Prostate gland (tissue), 2 donors: ENCODE measurements at regions not wholly inside any gene's neighbourhood (a gene's known extent, or its start where the extent isn't known, plus 50 kb on each side); places are given as distances from the start of the nearest gene placed in this dataset.

Source experiments
- DNase-seq: peaks from one replicate; pipeline ENCODE4 v3.0.0-alpha.2; 2019; ENCODE audit warnings: low spot score
- H3K27ac ChIP-seq, 2 donors: fragments of 200-600 bp; sonication (generic); 2 replicates each; pipeline ENCODE4 v1.5.1; 2017 to 2019
- H3K27me3 ChIP-seq: fragments of 200-600 bp; sonication (generic); replicated peaks from 2 replicates; pipeline ENCODE4 v1.5.1; 2019; ENCODE audit not compliant: insufficient read depth
- H3K36me3 ChIP-seq, 2 donors: fragments of 200-600 bp; sonication (generic); 1 replicate in 1 of 2; 2 replicates in 1 of 2; pipeline versions ENCODE4 v1.5.1 to v1.8.1; 2017 to 2019
- H3K4me1 ChIP-seq: fragments of 200-600 bp; sonication (generic); replicated peaks from 2 replicates; pipeline ENCODE4 v1.5.1; 2019
- H3K4me3 ChIP-seq, 2 donors: fragments of 200-600 bp; sonication (generic); 2 replicates each; pipeline ENCODE4 v1.5.1; 2017 to 2019
- H3K9me3 ChIP-seq: fragments of 200-600 bp; sonication (generic); 2 replicates; pipeline ENCODE4 v1.5.1; 2017
- POLR2A ChIP-seq: fragments of 450-650 bp; IDR thresholded peaks from one replicate; pipeline ENCODE4 v1.6.1; 2016; ENCODE audit warnings: antibody characterized with exemption, mild to moderate bottlenecking
- POLR2AphosphoS5 ChIP-seq: sonication (generic); formaldehyde crosslinking; IDR thresholded peaks from one replicate; pipeline ENCODE4 v1.6.1; 2017; ENCODE audit warnings: antibody characterized with exemption
- WGBS: methylation state at CpG from one replicate; pipeline ENCODE4 v1.1.5; 2018; 5-methylcytosine and 5-hydroxymethylcytosine counted together
- intact Hi-C: fragments of 100-400 bp; cut with DNase I; formaldehyde crosslinking; loops from one replicate; pipeline ENCODE4 v1.14.2; 2022
- TF ChIP-seq, protein P1 (sequence below), 4 experiments: fragments of 200-600 bp in 2 of 4; fragments of 450-650 bp in 2 of 4; sonication (generic) in 2 of 4; IDR thresholded peaks; 1 replicate in 3 of 4; 2 replicates in 1 of 4; pipeline ENCODE4 v1.5.1; 2016 to 2019; ENCODE audit warnings: antibody characterized with exemption in 4 of 4, mild to moderate bottlenecking in 2 of 4, moderate library complexity in 2 of 4

DNA sequence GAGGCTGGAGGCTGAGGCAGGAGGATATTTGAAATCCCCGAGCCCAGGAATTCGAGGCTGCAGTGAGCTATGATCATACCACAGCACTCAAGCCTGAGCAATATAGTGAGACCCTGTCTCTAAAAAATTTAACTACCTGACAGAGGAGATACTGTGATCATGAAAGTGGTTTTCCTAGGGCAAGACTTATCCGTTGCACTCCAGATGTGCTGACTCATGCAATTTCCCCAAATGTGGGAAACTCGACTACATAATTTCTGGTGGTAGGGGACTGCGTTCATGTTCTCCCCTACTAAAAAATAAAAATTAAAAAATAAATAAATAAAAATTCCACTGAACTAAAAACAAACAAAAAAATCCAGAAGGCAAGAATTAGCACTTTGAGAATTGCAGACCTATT, 271.7 kb downstream of the SHQ1 start:
- Histone ChIP-seq H3K4me3 (no peak overlapping the region), H3K27ac (no peak overlapping the region), H3K9me3 (no peaks in the 10 kb centered on the region), H3K4me1 (no peaks in the 10 kb centered on the region), H3K27me3 (no peaks in the 10 kb centered on the region), H3K36me3 (no peaks in the 10 kb centered on the region)
- no peak for TF ChIP-seq POLR2A
- no peak for DNase-seq
- intact Hi-C loops = no loop called here
- WGBS = 88% methylated on average over 5 of the region's 5 CpGs

DNA sequence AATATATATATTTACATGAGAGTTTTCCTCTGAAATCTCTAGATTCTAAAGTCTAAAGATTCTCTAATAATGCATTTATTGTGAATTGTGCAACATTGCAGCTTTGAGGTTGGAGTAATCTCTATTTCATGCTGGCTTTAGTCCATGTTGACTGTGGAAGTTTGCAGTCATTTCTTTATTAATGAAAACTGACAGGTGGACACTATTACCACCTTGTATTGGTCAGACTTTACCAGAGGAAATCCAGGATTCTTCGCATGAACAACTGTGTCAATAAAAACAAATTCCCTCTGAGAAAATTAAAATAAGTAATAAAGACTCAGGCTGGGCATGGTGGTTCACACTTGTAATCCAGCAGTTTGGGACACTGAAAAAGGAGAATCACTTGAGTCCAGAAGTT, 274.1 kb downstream of the SHQ1 start:
- H3K9me3 ChIP-seq = no peaks in the 10 kb centered on the region
- no peak for DNase-seq
- H3K27ac ChIP-seq = no peak overlapping the region
- intact Hi-C loops = no loop called here
- no peaks in the 10 kb centered on the region for H3K4me1 ChIP-seq
- 97% methylated on average over 1 of the region's 1 CpG for WGBS
- no peak overlapping the region for H3K4me3 ChIP-seq
- H3K27me3 ChIP-seq = no peaks in the 10 kb centered on the region
- H3K36me3 ChIP-seq = no peaks in the 10 kb centered on the region
- TF ChIP-seq POLR2AphosphoS5 (no peak), POLR2A (no peak)
- TF ChIP-seq, protein P1, sequence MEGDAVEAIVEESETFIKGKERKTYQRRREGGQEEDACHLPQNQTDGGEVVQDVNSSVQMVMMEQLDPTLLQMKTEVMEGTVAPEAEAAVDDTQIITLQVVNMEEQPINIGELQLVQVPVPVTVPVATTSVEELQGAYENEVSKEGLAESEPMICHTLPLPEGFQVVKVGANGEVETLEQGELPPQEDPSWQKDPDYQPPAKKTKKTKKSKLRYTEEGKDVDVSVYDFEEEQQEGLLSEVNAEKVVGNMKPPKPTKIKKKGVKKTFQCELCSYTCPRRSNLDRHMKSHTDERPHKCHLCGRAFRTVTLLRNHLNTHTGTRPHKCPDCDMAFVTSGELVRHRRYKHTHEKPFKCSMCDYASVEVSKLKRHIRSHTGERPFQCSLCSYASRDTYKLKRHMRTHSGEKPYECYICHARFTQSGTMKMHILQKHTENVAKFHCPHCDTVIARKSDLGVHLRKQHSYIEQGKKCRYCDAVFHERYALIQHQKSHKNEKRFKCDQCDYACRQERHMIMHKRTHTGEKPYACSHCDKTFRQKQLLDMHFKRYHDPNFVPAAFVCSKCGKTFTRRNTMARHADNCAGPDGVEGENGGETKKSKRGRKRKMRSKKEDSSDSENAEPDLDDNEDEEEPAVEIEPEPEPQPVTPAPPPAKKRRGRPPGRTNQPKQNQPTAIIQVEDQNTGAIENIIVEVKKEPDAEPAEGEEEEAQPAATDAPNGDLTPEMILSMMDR (IDR thresholded peaks at IDR 0.05) = no peak

DNA sequence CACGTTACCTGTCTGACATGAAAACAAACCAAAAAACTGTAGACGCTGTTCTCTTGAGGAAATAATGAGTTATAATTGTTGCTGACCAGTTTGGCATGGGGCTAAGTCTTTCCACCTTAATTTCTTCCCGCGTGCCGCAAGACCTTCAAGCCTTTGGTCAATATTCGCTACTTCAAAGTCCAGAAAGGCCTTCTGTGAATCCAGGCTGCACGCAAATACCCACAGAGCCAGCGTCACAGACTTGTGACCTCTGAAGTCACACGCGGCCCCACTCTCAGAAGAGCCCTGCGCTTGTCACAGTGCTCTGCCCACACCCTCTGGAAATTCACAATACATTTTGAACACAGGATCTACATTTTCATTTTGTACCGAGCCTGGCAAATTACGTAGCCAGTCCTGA, 275.2 kb downstream of the SHQ1 start:
- H3K4me1 ChIP-seq = no peaks in the 10 kb centered on the region
- no peak for TF ChIP-seq POLR2A
- TF ChIP-seq, protein P1 (IDR thresholded peaks at IDR 0.05) = no peak
- TF ChIP-seq POLR2AphosphoS5 = no peak
- intact Hi-C loops = no loop called here
- H3K27me3 ChIP-seq = no peaks in the 10 kb centered on the region
- H3K9me3 ChIP-seq = no peaks in the 10 kb centered on the region
- no peak overlapping the region for H3K4me3 ChIP-seq
- no peaks in the 10 kb centered on the region for H3K36me3 ChIP-seq
- 94% methylated on average over 13 of the region's 13 CpGs for WGBS
- no peak overlapping the region for H3K27ac ChIP-seq
- no peak for DNase-seq

DNA sequence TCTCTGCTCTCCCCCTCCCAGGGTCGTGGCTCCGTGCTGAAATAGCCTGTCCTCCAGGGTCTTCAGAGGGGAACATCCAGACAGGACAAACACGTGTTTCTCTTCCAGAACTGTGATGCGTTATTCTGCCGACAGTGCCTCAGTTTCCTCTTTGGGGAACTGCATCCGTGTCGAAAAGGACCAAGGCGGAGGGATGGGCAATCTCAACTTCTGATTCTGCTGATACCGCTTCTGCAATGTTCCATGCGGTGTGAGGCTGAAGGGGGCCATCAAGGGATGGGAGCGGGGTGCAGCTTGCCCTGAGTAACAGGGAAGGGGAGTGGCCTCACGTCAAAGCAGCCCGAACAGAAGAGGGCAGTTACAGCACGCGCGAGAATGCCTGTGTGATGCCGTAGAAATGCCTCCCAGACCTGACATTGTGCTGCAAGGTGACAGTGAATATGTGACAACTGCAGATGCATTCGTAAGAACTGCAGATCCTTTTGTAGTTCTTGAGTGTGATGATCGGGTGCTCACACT, 275.7 kb downstream of the SHQ1 start:
- intact Hi-C loops = no loop called here
- Histone ChIP-seq H3K27ac (no peak overlapping the region), H3K4me3 (no peak overlapping the region), H3K27me3 (no peaks in the 10 kb centered on the region), H3K36me3 (no peaks in the 10 kb centered on the region), H3K9me3 (no peaks in the 10 kb centered on the region), H3K4me1 (no peaks in the 10 kb centered on the region)
- no peak for DNase-seq
- 86% methylated on average over 19 of the region's 19 CpGs for WGBS
- TF ChIP-seq, protein P1 (IDR thresholded peaks at IDR 0.05) = no peak
- TF ChIP-seq POLR2A = no peak
- no peak for TF ChIP-seq POLR2AphosphoS5

DNA sequence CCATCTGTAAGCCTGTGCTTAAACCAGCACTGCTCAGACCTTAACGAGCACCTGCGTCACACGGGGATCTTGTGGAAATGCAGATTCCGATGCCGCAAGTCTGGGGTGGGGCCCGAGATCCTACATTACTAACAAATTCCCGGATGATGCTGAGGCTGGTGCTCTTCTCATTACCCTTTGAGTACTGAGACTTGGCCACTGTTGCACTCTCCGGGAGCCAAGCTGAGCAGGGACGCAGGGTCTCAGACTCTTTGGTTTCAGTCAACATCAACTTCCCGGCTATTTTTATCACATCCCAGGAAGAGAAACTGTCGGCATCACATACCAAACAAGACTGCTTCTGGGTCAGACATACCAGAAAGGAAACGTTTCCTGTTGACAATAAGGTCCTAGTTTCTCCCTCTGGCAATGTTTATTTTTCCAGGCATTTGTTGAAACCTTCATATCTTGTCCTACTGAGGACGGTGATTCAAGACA, 276.6 kb downstream of the SHQ1 start:
- intact Hi-C loops = no loop called here

More for the DNA sequence above, 276.6 kb downstream of the SHQ1 start:
- DNase-seq = no peak
- TF ChIP-seq POLR2A (no peak), POLR2AphosphoS5 (no peak)
- TF ChIP-seq, protein P1 (IDR thresholded peaks at IDR 0.05) = no peak
- H3K27ac ChIP-seq = no peak overlapping the region
- H3K4me1 ChIP-seq = no peaks in the 10 kb centered on the region
- H3K9me3 ChIP-seq = no peaks in the 10 kb centered on the region
- no peak overlapping the region for H3K4me3 ChIP-seq
- H3K27me3 ChIP-seq = no peaks in the 10 kb centered on the region
- WGBS = 77% methylated on average over 13 of the region's 13 CpGs
- H3K36me3 ChIP-seq = no peaks in the 10 kb centered on the region
